ENCODE measurements at regions not wholly inside any gene's neighbourhood (a gene's known extent, or its start where the extent isn't known, plus 50 kb on each side); places are given as distances from the start of the nearest gene placed in this dataset.

DNA sequence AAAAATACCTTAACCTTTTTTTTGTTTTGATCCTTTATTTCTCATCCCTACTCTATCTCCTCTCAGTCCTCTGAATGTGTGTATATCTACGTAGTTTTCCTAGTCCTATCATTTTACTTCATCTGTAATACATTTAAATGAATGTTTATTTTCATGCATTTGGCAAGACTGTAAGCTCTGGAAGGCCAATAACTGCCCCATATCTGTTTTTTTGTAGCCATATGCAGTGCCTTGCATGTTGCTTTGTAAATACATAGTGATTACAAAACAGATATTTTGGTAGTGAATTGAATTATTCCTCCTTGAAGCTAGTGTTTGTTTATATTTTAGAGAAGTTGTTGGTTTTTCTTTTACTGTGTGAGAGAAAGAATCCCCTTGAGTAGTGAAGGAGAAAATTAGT lies 450.2 kb downstream of the PCDH18 start:
- TF ChIP-seq, protein P1, sequence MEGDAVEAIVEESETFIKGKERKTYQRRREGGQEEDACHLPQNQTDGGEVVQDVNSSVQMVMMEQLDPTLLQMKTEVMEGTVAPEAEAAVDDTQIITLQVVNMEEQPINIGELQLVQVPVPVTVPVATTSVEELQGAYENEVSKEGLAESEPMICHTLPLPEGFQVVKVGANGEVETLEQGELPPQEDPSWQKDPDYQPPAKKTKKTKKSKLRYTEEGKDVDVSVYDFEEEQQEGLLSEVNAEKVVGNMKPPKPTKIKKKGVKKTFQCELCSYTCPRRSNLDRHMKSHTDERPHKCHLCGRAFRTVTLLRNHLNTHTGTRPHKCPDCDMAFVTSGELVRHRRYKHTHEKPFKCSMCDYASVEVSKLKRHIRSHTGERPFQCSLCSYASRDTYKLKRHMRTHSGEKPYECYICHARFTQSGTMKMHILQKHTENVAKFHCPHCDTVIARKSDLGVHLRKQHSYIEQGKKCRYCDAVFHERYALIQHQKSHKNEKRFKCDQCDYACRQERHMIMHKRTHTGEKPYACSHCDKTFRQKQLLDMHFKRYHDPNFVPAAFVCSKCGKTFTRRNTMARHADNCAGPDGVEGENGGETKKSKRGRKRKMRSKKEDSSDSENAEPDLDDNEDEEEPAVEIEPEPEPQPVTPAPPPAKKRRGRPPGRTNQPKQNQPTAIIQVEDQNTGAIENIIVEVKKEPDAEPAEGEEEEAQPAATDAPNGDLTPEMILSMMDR (IDR thresholded peaks at IDR 0.05): no peak

GRCh38 chr4:137076908-137077307 lies 455.4 kb downstream of the PCDH18 start:
- Histone ChIP-seq H3K4me1 (no peaks in the 10 kb centered on the region), H3K4me3 (no peak overlapping the region), H3K27me3 (ENCODE audit: low read depth) (no peaks in the 10 kb centered on the region), H3K27ac (no peak overlapping the region), H3K9me3 (no peaks in the 10 kb centered on the region), H3K36me3 (no peaks in the 10 kb centered on the region)
- peak in 1 of 2 donors; percentile 12 for ATAC-seq
- TF ChIP-seq, protein P1 (IDR thresholded peaks at IDR 0.05): no peak
- peak; percentile 20 for DNase-seq
- intact Hi-C loops (cut with DNase I): no loop called here

More for the DNA sequence above, 450.2 kb downstream of the PCDH18 start:
- H3K27ac ChIP-seq: no peak overlapping the region
- no peak overlapping the region for H3K4me3 ChIP-seq
- H3K4me1 ChIP-seq: no peaks in the 10 kb centered on the region
- no peak for ATAC-seq
- intact Hi-C loops (cut with DNase I): no loop called here
- no peaks in the 10 kb centered on the region for H3K9me3 ChIP-seq
- H3K36me3 ChIP-seq: no peaks in the 10 kb centered on the region
- no peak for DNase-seq
- no peaks in the 10 kb centered on the region for H3K27me3 ChIP-seq (ENCODE audit: low read depth)

- Histone ChIP-seq H3K9me3 (no peaks in the 10 kb centered on the region), H3K36me3 (no peaks in the 10 kb centered on the region), H3K4me1 (no peaks in the 10 kb centered on the region), H3K27me3 (ENCODE audit: low read depth) (no peaks in the 10 kb centered on the region), H3K4me3 (no peak overlapping the region), H3K27ac (no peak overlapping the region)
- DNase-seq (no peak), ATAC-seq (no peak)
- intact Hi-C loops (cut with DNase I): no loop called here
- TF ChIP-seq, protein P1 (IDR thresholded peaks at IDR 0.05): no peak
Observed at GRCh38 chr4:137075586-137075985, 456.7 kb downstream of the PCDH18 start.

DNA sequence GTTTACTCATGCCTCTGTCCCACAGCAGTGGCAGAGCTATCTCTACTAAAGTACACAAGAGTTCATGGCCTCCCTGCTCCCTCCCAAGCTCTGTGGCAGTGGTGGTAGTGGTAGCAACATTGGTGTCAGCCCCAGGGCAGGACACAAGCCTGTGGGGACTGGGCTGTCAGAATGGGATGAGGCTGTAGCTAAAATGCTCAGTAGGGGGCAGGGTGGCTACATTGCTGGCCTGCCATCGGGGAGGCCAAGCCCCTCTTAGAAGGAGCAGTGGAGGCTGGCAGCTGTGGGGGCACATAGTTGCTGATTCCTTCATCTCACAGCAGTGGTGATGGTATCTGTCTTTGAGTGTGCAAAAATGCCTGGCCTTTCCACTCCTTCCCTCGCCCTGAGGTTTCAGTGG lies 461.7 kb downstream of the PCDH18 start:
- Histone ChIP-seq H3K4me3 (no peak overlapping the region), H3K36me3 (no peaks in the 10 kb centered on the region), H3K9me3 (no peaks in the 10 kb centered on the region), H3K4me1 (no peaks in the 10 kb centered on the region), H3K27me3 (ENCODE audit: low read depth) (no peaks in the 10 kb centered on the region), H3K27ac (no peak overlapping the region)
- ATAC-seq (peak in 1 of 2 donors; percentile 16), DNase-seq (no peak)
- intact Hi-C loops (cut with DNase I): no loop called here
- TF ChIP-seq, protein P1 (IDR thresholded peaks at IDR 0.05): no peak

GRCh38 chr4:137069473-137069872 lies 462.8 kb downstream of the PCDH18 start:
- Histone ChIP-seq H3K27me3 (ENCODE audit: low read depth) (no peaks in the 10 kb centered on the region), H3K4me1 (no peaks in the 10 kb centered on the region), H3K9me3 (no peaks in the 10 kb centered on the region), H3K27ac (no peak overlapping the region), H3K36me3 (no peaks in the 10 kb centered on the region), H3K4me3 (no peak overlapping the region)
- intact Hi-C loops (cut with DNase I): no loop called here
- no peak for DNase-seq
- no peak for ATAC-seq
- TF ChIP-seq, protein P1 (IDR thresholded peaks at IDR 0.05): no peak

GRCh38 chr4:137067735-137068134 lies 464.6 kb downstream of the PCDH18 start:
- TF ChIP-seq, protein P1 (IDR thresholded peaks at IDR 0.05): no peak
- Histone ChIP-seq H3K27ac (no peak overlapping the region), H3K36me3 (no peaks in the 10 kb centered on the region), H3K4me3 (no peak overlapping the region), H3K9me3 (no peaks in the 10 kb centered on the region), H3K4me1 (no peaks in the 10 kb centered on the region), H3K27me3 (ENCODE audit: low read depth) (no peaks in the 10 kb centered on the region)
- DNase-seq (no peak), ATAC-seq (no peak)
- intact Hi-C loops (cut with DNase I): no loop called here

Measured in lower lobe of right lung (tissue), 2 donors.